Renal cortex interstitium (tissue), 11 donors: ENCODE measurements at regions not wholly inside any gene's neighbourhood (a gene's known extent, or its start where the extent isn't known, plus 50 kb on each side); places are given as distances from the start of the nearest gene placed in this dataset.
A peak's percentile ranks its signal among the peaks of the same experiment; 100 is the strongest.
"Not testable (repeated sequence)": the region's sequence is repeated elsewhere in the genome, so short reads cannot be mapped to it uniquely, and the experiment has no call there.

Source experiments
- DNase-seq, 11 donors: peaks; one replicate each; pipeline ENCODE4 v3.0.0-alpha.2; 2013; ENCODE audit warnings: low read depth in 9 of 11, low spot score in 4 of 11; ENCODE audit errors: extremely low read depth in 1 of 11

- DNase-seq, result no peak
These were observed 131.1 kb downstream of the DSEL start for GRCh38 chr18:67385455-67385854.

- DNase-seq, result not testable (repeated sequence)
These were observed 132.5 kb downstream of the DSEL start for GRCh38 chr18:67384057-67384456.

- DNase-seq, result no peak
These were observed 134.8 kb downstream of the DSEL start for GRCh38 chr18:67381608-67382150.

GRCh38 chr18:67380867-67381266 lies 135.7 kb downstream of the DSEL start:
- DNase-seq, result no peak

GRCh38 chr18:67379981-67380380 lies 136.5 kb downstream of the DSEL start:
- no peak for DNase-seq

- DNase-seq, result no peak
These were observed 140.1 kb downstream of the DSEL start for GRCh38 chr18:67376372-67376771.

GRCh38 chr18:67373636-67374035 lies 142.9 kb downstream of the DSEL start:
- DNase-seq, result no peak

GRCh38 chr18:67367540-67367939 lies 149.0 kb downstream of the DSEL start:
- DNase-seq, result no peak

GRCh38 chr18:67363694-67364093 lies 152.8 kb downstream of the DSEL start:
- no peak for DNase-seq

GRCh38 chr18:67362906-67363305 lies 153.6 kb downstream of the DSEL start:
- DNase-seq, result no peak

GRCh38 chr18:67359873-67360838 lies 156.4 kb downstream of the DSEL start:
- peak in 2 of 11 donors; percentile 4 to 11 for DNase-seq

GRCh38 chr18:67358947-67359346 lies 157.6 kb downstream of the DSEL start:
- DNase-seq, result no peak

GRCh38 chr18:67354692-67355091 lies 161.8 kb downstream of the DSEL start:
- DNase-seq, result no peak

- no peak for DNase-seq
These were observed 162.4 kb downstream of the DSEL start for GRCh38 chr18:67354091-67354490.

GRCh38 chr18:67347438-67347837 lies 169.1 kb downstream of the DSEL start:
- no peak for DNase-seq

- no peak for DNase-seq
These were observed 174.4 kb downstream of the DSEL start for GRCh38 chr18:67342159-67342558.

GRCh38 chr18:67337696-67338095 lies 178.8 kb downstream of the DSEL start:
- DNase-seq, result no peak

GRCh38 chr18:67331857-67332256 lies 184.7 kb downstream of the DSEL start:
- no peak for DNase-seq

- no peak for DNase-seq
These were observed 197.4 kb downstream of the DSEL start for GRCh38 chr18:67319109-67319508.

GRCh38 chr18:67318651-67319050 lies 197.9 kb downstream of the DSEL start:
- no peak for DNase-seq

GRCh38 chr18:67310826-67311225 lies 205.7 kb downstream of the DSEL start:
- no peak for DNase-seq
